CD14-positive monocyte (primary cell): ENCODE measurements at regions not wholly inside any gene's neighbourhood (a gene's known extent, or its start where the extent isn't known, plus 50 kb on each side); places are given as distances from the start of the nearest gene placed in this dataset.

ENCODE experiments used
- DNase-seq, 3 donors: peaks; one replicate each; pipeline ENCODE4 v3.0.0-alpha.2; 2011 to 2022
- H2AFZ ChIP-seq: 2 replicates; pipeline ENCODE4 v1.6.0; 2012; ENCODE audit warnings: mild to moderate bottlenecking, low read depth, low read length, inconsistent platforms; ENCODE audit not compliant: insufficient read depth, poor library complexity, severe bottlenecking
- H3K27ac ChIP-seq, 2 donors: 1 replicate in 1 of 2; 2 replicates in 1 of 2; pipeline ENCODE4 v1.5.1; 2012 to 2013; ENCODE audit warnings: low read length in 2 of 2, control low read depth in 1 of 2, inconsistent platforms in 1 of 2, low read depth in 1 of 2, mild to moderate bottlenecking in 1 of 2
- H3K27me3 ChIP-seq, 2 donors: one replicate each; pipeline versions ENCODE4 v1.6.0 to v1.6.1; 2011 to 2013; ENCODE audit warnings: low read length in 2 of 2; ENCODE audit not compliant: control insufficient read depth in 2 of 2, insufficient read depth in 2 of 2
- H3K36me3 ChIP-seq, 2 donors: replicated peaks in 1 of 2; 1 replicate in 1 of 2; 2 replicates in 1 of 2; pipeline versions ENCODE4 v1.5.1 to v1.6.1; 2012 to 2013; ENCODE audit warnings: low read length in 2 of 2, control low read depth in 1 of 2, inconsistent platforms in 1 of 2, mild to moderate bottlenecking in 1 of 2; ENCODE audit not compliant: insufficient read depth in 2 of 2, control insufficient read depth in 1 of 2
- H3K4me1 ChIP-seq, 2 donors: 1 replicate in 1 of 2; 2 replicates in 1 of 2; pipeline versions ENCODE4 v1.5.1 to v1.6.1; 2012 to 2013; ENCODE audit warnings: low read length in 2 of 2, control low read depth in 1 of 2, inconsistent platforms in 1 of 2, mild to moderate bottlenecking in 1 of 2, moderate library complexity in 1 of 2; ENCODE audit not compliant: insufficient read depth in 2 of 2, control insufficient read depth in 1 of 2
- H3K4me2 ChIP-seq: replicated peaks from 2 replicates; pipeline ENCODE3; 2012; ENCODE audit warnings: low read length, moderate library complexity, mild to moderate bottlenecking; ENCODE audit not compliant: poor library complexity, severe bottlenecking; ENCODE audit errors: extremely low read depth
- H3K4me3 ChIP-seq, 3 experiments: fragments of 200-600 bp in 1 of 3; sonication (generic) in 1 of 3; replicated peaks in 1 of 3; 1 replicate in 2 of 3; 2 replicates in 1 of 3; pipeline ENCODE4 v1.5.1; 2011 to 2013; ENCODE audit warnings: low read length in 3 of 3, mild to moderate bottlenecking in 3 of 3, control low read depth in 2 of 3, low read depth in 2 of 3, inconsistent platforms in 1 of 3, moderate library complexity in 1 of 3
- H3K79me2 ChIP-seq: 2 replicates; pipeline ENCODE4 v1.6.0; 2012; ENCODE audit warnings: mild to moderate bottlenecking, control low read depth, inconsistent platforms, low read length, moderate library complexity; ENCODE audit not compliant: insufficient read depth
- H3K9ac ChIP-seq: 2 replicates; pipeline ENCODE4 v1.6.0; 2017; ENCODE audit warnings: low read length, mild to moderate bottlenecking; ENCODE audit not compliant: insufficient read depth, poor library complexity, severe bottlenecking
- H3K9me3 ChIP-seq, 2 donors: replicated peaks in 1 of 2; 1 replicate in 1 of 2; 2 replicates in 1 of 2; pipeline versions ENCODE4 v1.5.1 to v1.6.1; 2012 to 2013; ENCODE audit warnings: low read length in 2 of 2, control low read depth in 1 of 2; ENCODE audit not compliant: control insufficient read depth in 1 of 2, insufficient read depth in 1 of 2
- H4K20me1 ChIP-seq: 2 replicates; pipeline ENCODE4 v1.6.0; 2012; ENCODE audit warnings: mild to moderate bottlenecking, low read length, control low read depth, moderate library complexity; ENCODE audit not compliant: insufficient read depth
- H3K27ac Mint-ChIP-seq, 7 donors: one replicate each; pipeline ENCODE4 v1.8.0; 2020; ENCODE audit warnings: mild to moderate bottlenecking in 7 of 7, mixed read lengths in 7 of 7, moderate library complexity in 6 of 7, inconsistent platforms in 2 of 7
- H3K27me3 Mint-ChIP-seq, 3 donors: one replicate each; pipeline ENCODE4 v1.8.0; 2021 to 2022; ENCODE audit warnings: low read depth in 3 of 3, mild to moderate bottlenecking in 3 of 3, mixed read lengths in 3 of 3, moderate library complexity in 3 of 3, inconsistent platforms in 1 of 3
- H3K36me3 Mint-ChIP-seq, 2 donors: one replicate each; pipeline ENCODE4 v1.8.0; 2020; ENCODE audit warnings: mixed read lengths in 2 of 2, inconsistent platforms in 1 of 2, mild to moderate bottlenecking in 1 of 2
- H3K4me1 Mint-ChIP-seq: one replicate; pipeline ENCODE4 v1.8.0; 2020; ENCODE audit warnings: mild to moderate bottlenecking, mixed read lengths
- H3K4me3 Mint-ChIP-seq, 2 donors: one replicate each; pipeline ENCODE4 v1.8.0; 2020; ENCODE audit warnings: mild to moderate bottlenecking in 2 of 2, mixed read lengths in 2 of 2, moderate library complexity in 1 of 2
- H3K9me3 Mint-ChIP-seq, 7 donors: one replicate each; pipeline ENCODE4 v1.8.0; 2020 to 2022; ENCODE audit warnings: mixed read lengths in 7 of 7, mild to moderate bottlenecking in 6 of 7, moderate library complexity in 6 of 7, inconsistent platforms in 2 of 7
- WGBS: methylation state at CpG from one replicate; pipeline ENCODE4 v1.1.5; 2013; ENCODE audit warnings: missing lambda C conversion rate; ENCODE audit not compliant: insufficient coverage; 5-methylcytosine and 5-hydroxymethylcytosine counted together
- intact Hi-C, 2 donors: fragments of 100-400 bp; cut with micrococcal nuclease; formaldehyde crosslinking; loops; one replicate each; pipeline versions ENCODE4 v1.15.0 to v1.15.1; 2023
- TF ChIP-seq, protein P1 (sequence below): fragments of 200-600 bp; IDR thresholded peaks from one replicate; pipeline ENCODE4 v1.8.0; 2022; ENCODE audit warnings: antibody characterized with exemption, mild to moderate bottlenecking

DNA sequence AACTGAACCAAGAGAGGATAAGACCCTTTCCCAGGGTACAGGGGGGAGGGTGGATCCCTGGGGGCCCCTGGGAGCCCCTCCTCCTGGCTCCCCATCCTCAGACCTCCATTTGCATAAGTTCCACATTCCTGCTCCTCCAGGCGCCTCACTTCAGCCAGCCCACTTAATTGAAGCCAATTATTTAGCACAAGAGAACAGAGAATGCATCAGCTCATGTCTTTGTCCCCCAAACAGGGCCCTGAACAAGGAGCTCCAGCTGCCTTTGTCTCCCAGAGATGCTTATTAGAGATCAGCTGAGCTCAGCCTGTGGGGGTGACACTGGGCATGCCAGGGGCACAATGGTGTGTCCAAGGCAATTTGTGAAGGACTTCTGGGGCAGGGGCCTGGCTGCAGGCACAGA lies 89.9 kb upstream of the PRDM11 start:
- no peaks in the 10 kb centered on the region for H3K36me3 Mint-ChIP-seq
- Histone ChIP-seq H3K4me2 (no peak overlapping the region), H3K4me1 (peaks cover 23 to 32% of the 10 kb centered on the region in 2 donors), H3K27ac (no peak overlapping the region), H3K4me3 (no peak overlapping the region), H3K36me3 (no peaks in the 10 kb centered on the region), H3K9me3 (no peaks in the 10 kb centered on the region), H3K27me3 (no peaks in the 10 kb centered on the region), H4K20me1 (no peaks in the 10 kb centered on the region), H3K79me2 (no peaks in the 10 kb centered on the region), H3K9ac (no peak overlapping the region), H2AFZ (no peak overlapping the region)
- no peak for DNase-seq
- peaks cover 2 to 7% (median 5%) of the 10 kb centered on the region in 3 donors for H3K27me3 Mint-ChIP-seq
- H3K4me1 Mint-ChIP-seq = peaks cover 36% of the 10 kb centered on the region
- H3K27ac Mint-ChIP-seq = peak overlapping the region in 1 of 7 donors; percentile 3
- WGBS = 100% methylated on average over 1 of the region's 1 CpG
- TF ChIP-seq, protein P1, sequence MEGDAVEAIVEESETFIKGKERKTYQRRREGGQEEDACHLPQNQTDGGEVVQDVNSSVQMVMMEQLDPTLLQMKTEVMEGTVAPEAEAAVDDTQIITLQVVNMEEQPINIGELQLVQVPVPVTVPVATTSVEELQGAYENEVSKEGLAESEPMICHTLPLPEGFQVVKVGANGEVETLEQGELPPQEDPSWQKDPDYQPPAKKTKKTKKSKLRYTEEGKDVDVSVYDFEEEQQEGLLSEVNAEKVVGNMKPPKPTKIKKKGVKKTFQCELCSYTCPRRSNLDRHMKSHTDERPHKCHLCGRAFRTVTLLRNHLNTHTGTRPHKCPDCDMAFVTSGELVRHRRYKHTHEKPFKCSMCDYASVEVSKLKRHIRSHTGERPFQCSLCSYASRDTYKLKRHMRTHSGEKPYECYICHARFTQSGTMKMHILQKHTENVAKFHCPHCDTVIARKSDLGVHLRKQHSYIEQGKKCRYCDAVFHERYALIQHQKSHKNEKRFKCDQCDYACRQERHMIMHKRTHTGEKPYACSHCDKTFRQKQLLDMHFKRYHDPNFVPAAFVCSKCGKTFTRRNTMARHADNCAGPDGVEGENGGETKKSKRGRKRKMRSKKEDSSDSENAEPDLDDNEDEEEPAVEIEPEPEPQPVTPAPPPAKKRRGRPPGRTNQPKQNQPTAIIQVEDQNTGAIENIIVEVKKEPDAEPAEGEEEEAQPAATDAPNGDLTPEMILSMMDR = no peak
- H3K4me3 Mint-ChIP-seq = no peak overlapping the region
- H3K9me3 Mint-ChIP-seq = peaks cover 0 to 2% (median 0%) of the 10 kb centered on the region in 7 donors
- intact Hi-C loops = no loop called here

DNA sequence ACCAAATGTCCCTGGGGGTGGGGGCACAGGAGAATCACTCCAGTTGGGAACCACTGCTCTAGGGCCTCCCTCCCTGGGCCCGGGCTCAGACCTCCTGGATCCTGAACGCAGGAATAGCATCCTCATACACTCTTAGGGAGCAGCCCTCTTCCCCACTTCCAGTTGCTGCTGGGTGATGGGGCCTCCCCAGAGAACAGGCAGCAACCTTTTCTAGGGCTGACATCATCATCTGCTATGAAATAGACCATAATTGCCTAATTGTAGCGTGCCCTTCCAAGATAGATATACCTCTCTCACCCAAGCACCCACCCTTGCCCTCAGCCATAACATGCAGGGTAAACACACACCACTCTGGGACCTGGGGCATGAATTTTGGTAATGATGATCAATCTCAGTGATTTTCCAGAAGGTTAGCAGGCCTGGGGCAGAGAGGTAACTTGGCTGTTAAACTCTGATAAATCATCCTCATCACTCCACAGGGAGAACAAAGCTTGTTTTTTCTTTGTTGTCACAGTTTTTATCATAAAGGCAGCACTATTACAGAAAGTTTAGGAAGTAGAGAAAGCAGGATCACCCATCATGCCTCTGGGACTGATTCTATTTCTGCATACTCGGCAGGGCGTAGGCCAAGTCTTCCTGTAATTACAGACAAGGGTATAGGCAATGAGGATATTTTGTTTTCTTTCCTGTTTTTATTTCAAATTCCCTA lies 88.3 kb upstream of the PRDM11 start:
- intact Hi-C loops = no loop called here
- Histone ChIP-seq H3K9ac (no peak overlapping the region), H3K27ac (peak overlapping the region in 1 of 2 donors; percentile 58), H3K9me3 (no peaks in the 10 kb centered on the region), H3K4me2 (peak overlapping the region; percentile 37), H2AFZ (peak overlapping the region; percentile 10), H3K36me3 (no peaks in the 10 kb centered on the region), H3K4me3 (peak overlapping the region in 1 of 3 experiments; percentile 34), H3K79me2 (no peaks in the 10 kb centered on the region), H3K27me3 (no peaks in the 10 kb centered on the region), H3K4me1 (peaks cover 23 to 32% of the 10 kb centered on the region in 2 donors), H4K20me1 (no peaks in the 10 kb centered on the region)
- no peak for DNase-seq
- H3K4me3 Mint-ChIP-seq = peak overlapping the region in 1 of 2 donors; percentile 55
- peaks cover 0 to 1% of the 10 kb centered on the region in 2 donors for H3K36me3 Mint-ChIP-seq
- TF ChIP-seq, protein P1 = no peak
- peak overlapping the region in 6 of 7 donors; percentile 19 to 82 (median 45) for H3K27ac Mint-ChIP-seq
- WGBS = 100% methylated on average over 2 of the region's 5 CpGs
- peaks cover 0 to 3% (median 0%) of the 10 kb centered on the region in 7 donors for H3K9me3 Mint-ChIP-seq
- peaks cover 36% of the 10 kb centered on the region for H3K4me1 Mint-ChIP-seq
- peaks cover 2 to 7% (median 5%) of the 10 kb centered on the region in 3 donors for H3K27me3 Mint-ChIP-seq
